ENCODE measurements at regions not wholly inside any gene's neighbourhood (a gene's known extent, or its start where the extent isn't known, plus 50 kb on each side); places are given as distances from the start of the nearest gene placed in this dataset.
A peak's percentile ranks its signal among the peaks of the same experiment; 100 is the strongest.

DNA sequence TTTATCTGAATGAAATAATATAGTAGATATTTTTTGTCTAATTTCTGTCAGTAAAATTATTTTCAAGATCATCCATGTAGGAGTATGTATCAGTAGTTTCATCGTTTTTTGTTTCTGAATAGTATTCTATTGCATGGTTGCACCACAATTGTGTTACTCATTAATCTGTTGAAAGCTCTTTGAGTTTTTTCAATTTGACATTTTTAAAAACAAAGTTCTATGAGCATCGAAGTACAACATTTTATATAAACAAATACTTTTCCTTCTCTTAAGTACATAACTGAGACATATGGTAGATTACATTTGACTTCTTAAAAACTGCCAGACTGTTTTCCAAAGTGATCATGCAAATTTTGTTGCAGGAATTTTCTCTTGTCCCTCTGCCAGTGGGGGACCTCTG is 1113.1 kb upstream of the CITED2 start:
- no peak for ATAC-seq
- TF ChIP-seq POLR2AphosphoS5 (IDR thresholded peaks at IDR 0.05), result no peak
- no peak for TF ChIP-seq EP300 (IDR thresholded peaks at IDR 0.05)
- TF ChIP-seq, protein P1, sequence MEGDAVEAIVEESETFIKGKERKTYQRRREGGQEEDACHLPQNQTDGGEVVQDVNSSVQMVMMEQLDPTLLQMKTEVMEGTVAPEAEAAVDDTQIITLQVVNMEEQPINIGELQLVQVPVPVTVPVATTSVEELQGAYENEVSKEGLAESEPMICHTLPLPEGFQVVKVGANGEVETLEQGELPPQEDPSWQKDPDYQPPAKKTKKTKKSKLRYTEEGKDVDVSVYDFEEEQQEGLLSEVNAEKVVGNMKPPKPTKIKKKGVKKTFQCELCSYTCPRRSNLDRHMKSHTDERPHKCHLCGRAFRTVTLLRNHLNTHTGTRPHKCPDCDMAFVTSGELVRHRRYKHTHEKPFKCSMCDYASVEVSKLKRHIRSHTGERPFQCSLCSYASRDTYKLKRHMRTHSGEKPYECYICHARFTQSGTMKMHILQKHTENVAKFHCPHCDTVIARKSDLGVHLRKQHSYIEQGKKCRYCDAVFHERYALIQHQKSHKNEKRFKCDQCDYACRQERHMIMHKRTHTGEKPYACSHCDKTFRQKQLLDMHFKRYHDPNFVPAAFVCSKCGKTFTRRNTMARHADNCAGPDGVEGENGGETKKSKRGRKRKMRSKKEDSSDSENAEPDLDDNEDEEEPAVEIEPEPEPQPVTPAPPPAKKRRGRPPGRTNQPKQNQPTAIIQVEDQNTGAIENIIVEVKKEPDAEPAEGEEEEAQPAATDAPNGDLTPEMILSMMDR (IDR thresholded peaks at IDR 0.05), result no peak
- no peak for TF ChIP-seq POLR2A (IDR thresholded peaks at IDR 0.05)

DNA sequence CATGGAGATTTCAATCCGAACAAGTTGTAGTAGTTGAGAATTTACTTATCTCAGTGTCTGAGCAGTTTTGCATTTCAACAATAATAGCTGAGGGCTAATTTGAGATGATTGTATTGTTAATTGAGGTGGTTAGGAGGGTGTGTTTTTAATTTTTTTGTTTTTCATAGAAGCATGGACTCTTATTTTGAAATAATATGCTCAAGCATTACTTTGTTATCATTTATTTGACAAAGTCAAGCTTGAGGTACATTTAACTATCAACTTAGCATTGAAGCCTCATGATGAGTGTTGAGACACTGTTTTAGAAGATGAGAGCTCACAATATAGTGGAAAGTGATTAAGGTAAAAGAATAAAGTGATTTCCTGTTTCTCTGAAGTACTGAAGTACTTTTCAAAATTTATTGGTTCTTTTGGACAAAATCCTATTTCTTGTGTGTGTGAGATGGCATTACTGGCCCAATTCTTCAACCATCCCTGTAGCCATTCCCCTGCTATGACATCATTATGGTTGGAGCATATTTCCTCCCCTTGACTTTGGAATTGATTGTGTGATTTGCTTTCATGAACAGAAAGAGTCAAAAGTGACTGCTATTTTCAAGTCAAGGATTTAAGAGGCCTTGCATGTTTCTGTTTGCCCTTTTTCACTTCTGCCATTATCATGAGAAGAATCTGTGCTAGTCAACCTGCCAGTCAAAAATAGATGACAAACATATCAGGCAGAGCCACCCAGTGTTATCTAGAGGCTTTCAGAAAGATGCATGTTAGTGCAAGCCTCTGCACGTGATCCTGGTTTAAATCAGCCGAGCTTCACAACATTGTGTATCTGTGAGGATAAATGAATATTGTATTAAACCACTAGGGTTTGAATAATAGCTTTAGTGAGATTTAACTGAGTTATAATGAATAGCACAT is 1112.3 kb upstream of the CITED2 start:
- TF ChIP-seq POLR2A (IDR thresholded peaks at IDR 0.05), result no peak
- WGBS, 2 donors (ENCODE audit: low coverage in 1 of 2), result 51 to 75% methylated on average over 3 of the region's 3 CpGs
- peaks cover 0 to 7% (median 0%) of the 10 kb centered on the region in 3 donors for H3K9me3 ChIP-seq
- H3K36me3 ChIP-seq, result no peaks in the 10 kb centered on the region
- no peak for ATAC-seq
- no peaks in the 10 kb centered on the region for H3K27me3 ChIP-seq
- peak overlapping the region; percentile 23 to 69 (median 59) for H3K27ac ChIP-seq
- H3K4me1 ChIP-seq, result peaks cover 0 to 23% (median 6%) of the 10 kb centered on the region in 3 donors
- no peak overlapping the region for H3K4me3 ChIP-seq

More for the DNA sequence above, 1113.1 kb upstream of the CITED2 start:
- 69 to 72% methylated on average over 2 of the region's 2 CpGs for WGBS, 2 donors (ENCODE audit: low coverage in 1 of 2)
- Histone ChIP-seq H3K27me3 (no peaks in the 10 kb centered on the region), H3K4me3 (no peak overlapping the region), H3K4me1 (peaks cover 0 to 23% (median 6%) of the 10 kb centered on the region in 3 donors), H3K36me3 (no peaks in the 10 kb centered on the region), H3K9me3 (peaks cover 0 to 7% (median 0%) of the 10 kb centered on the region in 3 donors), H3K27ac (no peak overlapping the region)

DNA sequence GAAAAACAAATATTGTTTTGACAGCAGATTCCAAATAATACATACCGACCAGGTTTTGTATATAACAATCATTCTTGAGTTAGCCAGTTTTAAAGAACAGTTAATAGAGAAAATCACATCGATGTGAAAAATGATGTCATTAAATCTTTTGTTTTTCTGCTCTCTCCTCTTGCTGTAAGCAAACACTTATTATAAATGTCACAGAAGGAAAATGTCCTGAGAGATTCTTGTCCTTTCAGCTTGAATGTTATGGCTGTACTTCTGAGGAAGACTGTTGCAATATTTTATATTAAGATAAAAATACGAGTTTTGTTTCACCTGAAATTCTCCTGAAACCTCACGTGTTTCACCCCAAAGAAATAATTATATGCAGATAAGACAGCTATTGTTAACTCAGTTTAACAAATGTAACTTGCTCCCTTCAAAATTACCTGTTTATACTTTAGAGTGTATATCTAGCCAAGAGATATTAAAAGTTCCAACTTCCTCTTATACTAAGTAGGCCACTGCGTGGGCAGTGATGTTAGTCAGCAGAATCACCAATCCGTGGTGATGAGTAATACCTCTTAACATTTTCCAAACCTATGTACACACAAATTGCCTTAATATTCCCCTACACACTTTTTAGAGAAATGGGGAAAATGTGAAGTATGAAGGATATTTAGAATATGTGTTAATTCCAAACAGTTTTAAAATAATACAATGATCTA is 1111.4 kb upstream of the CITED2 start:
- H3K36me3 ChIP-seq, result no peaks in the 10 kb centered on the region
- H3K27ac ChIP-seq, result peak overlapping the region; percentile 23 to 69 (median 59)
- no peak overlapping the region for H3K4me3 ChIP-seq
- H3K4me1 ChIP-seq, result peaks cover 0 to 27% (median 6%) of the 10 kb centered on the region in 3 donors
- H3K9me3 ChIP-seq, result peaks cover 0 to 7% (median 0%) of the 10 kb centered on the region in 3 donors
- 21 to 23% methylated on average over 6 of the region's 6 CpGs for WGBS, 2 donors (ENCODE audit: low coverage in 1 of 2)
- TF ChIP-seq EP300 (IDR thresholded peaks at IDR 0.05) (no peak), POLR2AphosphoS5 (IDR thresholded peaks at IDR 0.05) (peak; percentile 21)
- TF ChIP-seq, protein P1 (IDR thresholded peaks at IDR 0.05), result no peak
- no peaks in the 10 kb centered on the region for H3K27me3 ChIP-seq
- peak; percentile 48 for ATAC-seq

DNA sequence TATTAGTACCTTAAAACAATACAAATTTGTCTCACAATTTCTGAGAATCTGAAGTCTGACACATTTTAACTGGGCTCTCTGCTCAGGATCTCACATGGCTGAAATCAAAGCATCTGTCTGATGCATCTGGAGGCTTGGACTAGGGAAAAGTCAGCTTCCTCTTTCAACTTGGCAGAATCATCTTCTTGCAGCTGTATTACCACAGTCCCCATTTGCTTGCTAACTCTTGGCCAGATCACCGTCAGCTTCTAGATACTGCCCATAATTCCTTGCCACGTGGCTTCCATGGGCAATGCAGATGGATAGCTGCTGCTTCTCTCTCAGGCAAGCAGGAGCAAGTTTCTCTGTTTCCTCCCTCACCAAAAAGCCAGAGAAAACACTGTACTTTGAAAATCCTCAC is 1106.4 kb upstream of the CITED2 start:
- Histone ChIP-seq H3K4me3 (no peak overlapping the region), H3K9me3 (peaks cover 0 to 4% (median 0%) of the 10 kb centered on the region in 3 donors), H3K36me3 (no peaks in the 10 kb centered on the region), H3K27me3 (no peaks in the 10 kb centered on the region), H3K4me1 (peaks cover 0 to 16% (median 0%) of the 10 kb centered on the region in 3 donors), H3K27ac (no peak overlapping the region)
- 20 to 21% methylated on average over 1 to 2 of the region's 2 CpGs for WGBS, 2 donors (ENCODE audit: low coverage in 1 of 2)
- TF ChIP-seq POLR2A (IDR thresholded peaks at IDR 0.05) (no peak), EP300 (IDR thresholded peaks at IDR 0.05) (no peak), POLR2AphosphoS5 (IDR thresholded peaks at IDR 0.05) (no peak)
- TF ChIP-seq, protein P1 (IDR thresholded peaks at IDR 0.05), result no peak
- ATAC-seq, result peak; percentile 75

DNA sequence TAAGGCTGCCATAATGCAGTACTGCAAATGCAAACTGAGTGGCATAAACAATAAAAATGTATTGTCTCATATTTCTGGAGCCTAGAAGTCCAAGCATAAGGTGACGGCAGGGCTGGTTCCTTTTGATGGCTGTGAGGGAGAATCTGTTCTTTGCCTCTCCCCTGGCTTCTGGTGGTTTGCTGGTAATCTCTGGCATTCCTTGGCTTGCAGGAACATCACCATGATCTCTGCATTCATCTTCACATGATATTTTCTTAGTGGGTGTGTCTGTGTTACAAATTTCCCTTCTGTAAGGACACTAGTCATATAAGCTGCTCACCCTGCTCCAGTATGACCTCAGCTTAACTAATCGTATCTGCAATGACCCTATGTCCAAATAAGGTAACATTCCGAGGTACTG is 1104.2 kb upstream of the CITED2 start:
- no peak for ATAC-seq
- 78 to 97% methylated on average over 3 of the region's 3 CpGs for WGBS, 2 donors (ENCODE audit: low coverage in 1 of 2)

More for the DNA sequence above, 1104.2 kb upstream of the CITED2 start:
- peaks cover 0 to 4% (median 0%) of the 10 kb centered on the region in 3 donors for H3K9me3 ChIP-seq
- no peaks in the 10 kb centered on the region for H3K36me3 ChIP-seq
- no peaks in the 10 kb centered on the region for H3K27me3 ChIP-seq
- no peak overlapping the region for H3K27ac ChIP-seq
- H3K4me1 ChIP-seq, result peaks cover 0 to 3% (median 0%) of the 10 kb centered on the region in 3 donors
- TF ChIP-seq EP300 (IDR thresholded peaks at IDR 0.05) (no peak), POLR2A (IDR thresholded peaks at IDR 0.05) (no peak), POLR2AphosphoS5 (IDR thresholded peaks at IDR 0.05) (no peak)
- TF ChIP-seq, protein P1 (IDR thresholded peaks at IDR 0.05), result no peak
- no peak overlapping the region for H3K4me3 ChIP-seq
